ENCODE measurements at regions not wholly inside any gene's neighbourhood (a gene's known extent, or its start where the extent isn't known, plus 50 kb on each side); places are given as distances from the start of the nearest gene placed in this dataset.

GRCh38 chr11:134764966-134765365 lies 352.9 kb upstream of the B3GAT1 start (continued):
- TF ChIP-seq ZNF407 (IDR thresholded peaks at IDR 0.05; ENCODE audit: low read depth) (no peak), SIX5 (IDR thresholded peaks at IDR 0.05; ENCODE audit: borderline replicate concordance in 1 of 2, insufficient read depth in 1 of 2, low read depth in 1 of 2, low read length in 2 of 2) (no peak)

GRCh38 chr11:134764367-134764766 lies 352.3 kb upstream of the B3GAT1 start:
- no peaks in the 10 kb centered on the region for H3K9me1 ChIP-seq (ENCODE audit: control insufficient read depth, insufficient read depth, low read length)
- H3K79me2 ChIP-seq (ENCODE audit: control insufficient read depth, insufficient read depth, low read length) = no peaks in the 10 kb centered on the region
- peaks cover 0 to 12% of the 10 kb centered on the region in 2 experiments; a peak in 1 of 5 replicates for H3K4me1 ChIP-seq (replicated peaks in 1 of 2; ENCODE audit: control insufficient read depth in 2 of 2, insufficient read depth in 2 of 2, low read length in 2 of 2)
- H3K4me3 ChIP-seq = no peak overlapping the region
- H2AFZ ChIP-seq (ENCODE audit: low read depth, low read length) = no peak overlapping the region
- ATAC-seq = no peak
- in situ Hi-C loops (cut with MboI) (no loop called here), intact Hi-C loops (cut with micrococcal nuclease) (no loop called here)
- no peak overlapping the region for H3K27ac ChIP-seq (ENCODE audit: extremely low read depth, low read depth, low read length)
- H3K4me2 ChIP-seq (ENCODE audit: insufficient read depth, low read length) = no peak overlapping the region
- H4K20me1 ChIP-seq (replicated peaks; ENCODE audit: control insufficient read depth, insufficient read depth, low read length) = no peaks in the 10 kb centered on the region
- no peak for DNase-seq (ENCODE audit: extremely low read depth in 1 of 4, low spot score in 3 of 4)
- WGBS (ENCODE audit: insufficient coverage, low coverage, missing lambda C conversion rate) = 5% methylated on average over 6 of the region's 8 CpGs
- ChIA-PET POLR2A (no interaction called here), CTCF (ENCODE audit: low intra/inter-chr PET ratio) (no interaction called here)
- no peak for FAIRE-seq
- no peaks in the 10 kb centered on the region for H3K36me3 ChIP-seq (ENCODE audit: control insufficient read depth, insufficient read depth, low read length)
- H3K9me3 ChIP-seq (replicated peaks; ENCODE audit: control insufficient read depth, insufficient read depth, low read depth, low read length) = no peaks in the 10 kb centered on the region
- peaks cover 12 to 39% of the 10 kb centered on the region in 2 experiments; a peak in 3 of 5 replicates for H3K27me3 ChIP-seq (ENCODE audit: control insufficient read depth in 2 of 2, insufficient read depth in 2 of 2, low read length in 2 of 2)
- no TSS peak for BruUV-seq (replicated peaks)
- no peak overlapping the region for H3K9ac ChIP-seq (ENCODE audit: insufficient read depth in 1 of 2, low read depth in 2 of 2, low read length in 2 of 2)
- TF ChIP-seq HDAC2 (IDR thresholded peaks at IDR 0.05) = no peak
- no peak for TF ChIP-seq EWSR1 (IDR thresholded peaks at IDR 0.05; ENCODE audit: borderline replicate concordance, low read depth, partially characterized antibody)
- no peak for TF ChIP-seq E2F4 (CRISPR knock-in tag; IDR thresholded peaks at IDR 0.05; ENCODE audit: low read depth)
- TF ChIP-seq SRSF1 (IDR thresholded peaks at IDR 0.05; ENCODE audit: low read depth, low read length) = no peak
- TF ChIP-seq GTF2F1 (IDR thresholded peaks at IDR 0.05; ENCODE audit: low read depth, low read length) = no peak
- TF ChIP-seq NR1H2 (CRISPR knock-in tag; IDR thresholded peaks at IDR 0.05) = no peak
- TF ChIP-seq ATF7 (IDR thresholded peaks at IDR 0.05) = no peak
- no peak for TF ChIP-seq HNRNPH1 (optimal IDR thresholded peaks at IDR 0.05; ENCODE audit: low read depth, low read length)
- TF ChIP-seq POLR3G (IDR thresholded peaks at IDR 0.05; ENCODE audit: extremely low read depth, insufficient read length, insufficient replicate concordance) = no peak
- TF ChIP-seq FOXA3 (CRISPR knock-in tag; conservative IDR thresholded peaks at IDR 0.05 in 1 of 2, IDR thresholded peaks at IDR 0.05 in 1 of 2) = no peak
